HCT116 (cell line): ENCODE measurements at regions not wholly inside any gene's neighbourhood (a gene's known extent, or its start where the extent isn't known, plus 50 kb on each side); places are given as distances from the start of the nearest gene placed in this dataset.

ENCODE experiments used
- ATAC-seq: fragments of 200-7000 bp; cut with Tn5 transposase; 2 replicates; pipeline ENCODE4 v1.9.1; 2020; ENCODE audit warnings: mild to moderate bottlenecking, moderate library complexity
- BruUV-seq: library from RNA; stranded (reverse); fragments of 400-500 nt; replicated peaks from 2 replicates; lab custom pipeline; 2021; lab: Mats Ljungman, UMichigan
- CTCF ChIA-PET: fragments of 300-600 bp; sonication (Branson Sonifier 250); formaldehyde crosslinking; loops from one replicate; lab custom pipeline; 2021; ENCODE audit warnings: antibody characterized with exemption; lab: Charles Lee
- POLR2A ChIA-PET: fragments of 300-600, 350-600 bp; sonication (Branson Sonifier 250); formaldehyde crosslinking; loops from one replicate; lab custom pipeline; 2021; ENCODE audit warnings: antibody characterized with exemption; lab: Charles Lee
- RAD21 ChIA-PET, 2 experiments: fragments of 300-600 bp; sonication (Branson Sonifier 250); formaldehyde crosslinking; loops; one replicate each; lab custom pipeline; 2023; ENCODE audit warnings: low total read pairs in 2 of 2; ENCODE audit not compliant: uncharacterized antibody in 2 of 2, unreplicated experiment in 2 of 2, low non-redundant PET in 1 of 2; lab: Charles Lee
- DNase-seq: peaks from one replicate; pipeline ENCODE4 v3.0.0-alpha.2; 2010; ENCODE audit warnings: low read depth, low spot score
- H2AFZ ChIP-seq: fragments of 200-600 bp; shearing (Covaris generic), sonication (generic); 2 replicates; pipeline ENCODE4 v1.6.1; 2017; ENCODE audit warnings: low read depth, mixed run types, mixed read lengths, antibody characterized with exemption, low read length; ENCODE audit not compliant: poor library complexity, severe bottlenecking
- H3K27ac ChIP-seq: 2 replicates; pipeline ENCODE4 v1.5.1; 2012; ENCODE audit warnings: low read depth, low read length
- H3K27me3 ChIP-seq: fragments of 200-600 bp; sonication (generic); 2 replicates; pipeline ENCODE4 v1.6.1; 2016; ENCODE audit warnings: mixed run types, low read length, mixed read lengths; ENCODE audit not compliant: insufficient read depth
- H3K36me3 ChIP-seq, 2 experiments: fragments of 200-500 bp in 1 of 2; fragments of 200-600 bp in 1 of 2; sonication (Bioruptor generic) in 1 of 2; sonication (generic) in 1 of 2; 2 replicates each; pipeline versions ENCODE4 v1.5.1 to v1.6.1; 2014 to 2016; ENCODE audit warnings: low read length in 2 of 2, inconsistent platforms in 1 of 2, mixed read lengths in 1 of 2, mixed run types in 1 of 2; ENCODE audit not compliant: insufficient read depth in 2 of 2, control insufficient read depth in 1 of 2
- H3K4me1 ChIP-seq, 2 experiments: fragments of 200-600 bp in 1 of 2; sonication (generic) in 1 of 2; 2 replicates each; pipeline versions ENCODE4 v1.5.1 to v1.6.1; 2012 to 2017; ENCODE audit warnings: low read length in 2 of 2, inconsistent platforms in 1 of 2, mild to moderate bottlenecking in 1 of 2, mixed read lengths in 1 of 2, mixed run types in 1 of 2, moderate library complexity in 1 of 2; ENCODE audit not compliant: insufficient read depth in 2 of 2, control insufficient read depth in 1 of 2
- H3K4me2 ChIP-seq: fragments of 200-600 bp; sonication (generic); 2 replicates; pipeline ENCODE4 v1.6.1; 2017; ENCODE audit warnings: mixed run types, low read length, mixed read lengths
- H3K4me3 ChIP-seq, 2 experiments: fragments of 200-600 bp in 1 of 2; sonication (generic) in 1 of 2; replicated peaks in 1 of 2; 2 replicates each; pipeline ENCODE4 v1.5.1; 2011 to 2016; ENCODE audit warnings: low read length in 2 of 2, control low read depth in 1 of 2, low read depth in 1 of 2, mild to moderate bottlenecking in 1 of 2, mixed read lengths in 1 of 2, mixed run types in 1 of 2
- H3K79me2 ChIP-seq: fragments of 200-600 bp; sonication (generic); 2 replicates; pipeline ENCODE4 v1.6.1; 2017; ENCODE audit warnings: mild to moderate bottlenecking, mixed run types, low read length, moderate library complexity, mixed read lengths; ENCODE audit not compliant: insufficient read depth
- H3K9ac ChIP-seq: fragments of 200-600 bp; sonication (generic); 2 replicates; pipeline ENCODE4 v1.6.1; 2016; ENCODE audit warnings: low read length, mixed read lengths
- H3K9me2 ChIP-seq: fragments of 200-600 bp; sonication (generic), shearing (Covaris generic); 2 replicates; pipeline ENCODE4 v1.6.1; 2017; ENCODE audit warnings: mixed run types, mild to moderate bottlenecking, moderate library complexity; ENCODE audit not compliant: insufficient read depth
- H3K9me3 ChIP-seq, 2 experiments: fragments of 200-500 bp in 1 of 2; fragments of 200-600 bp in 1 of 2; sonication (Bioruptor generic) in 1 of 2; sonication (generic) in 1 of 2; 2 replicates each; pipeline ENCODE4 v1.6.1; 2014 to 2017; ENCODE audit warnings: low read length in 2 of 2, mixed read lengths in 2 of 2, inconsistent platforms in 1 of 2, low read depth in 1 of 2, mild to moderate bottlenecking in 1 of 2, mixed run types in 1 of 2, moderate library complexity in 1 of 2; ENCODE audit not compliant: control insufficient read depth in 1 of 2, insufficient read depth in 1 of 2
- H4K20me1 ChIP-seq: fragments of 200-600 bp; sonication (generic), shearing (Covaris generic); 2 replicates; pipeline ENCODE4 v1.6.1; 2017; ENCODE audit warnings: mixed run types, mild to moderate bottlenecking, moderate library complexity; ENCODE audit not compliant: insufficient read depth
- CEBPB ChIP-seq: IDR thresholded peaks from 2 replicates; pipeline ENCODE4 v1.6.1; 2012; ENCODE audit warnings: low read depth
- CTCF ChIP-seq, 3 experiments: fragments of 200-600 bp in 1 of 3; sonication (generic) in 1 of 3; IDR thresholded peaks in 2 of 3; conservative IDR thresholded peaks in 1 of 3; 2 replicates each; pipeline ENCODE4 v1.5.1; 2012 to 2017; ENCODE audit warnings: low read depth in 2 of 3, low read length in 2 of 3, antibody characterized with exemption in 1 of 3, borderline replicate concordance in 1 of 3, control low read depth in 1 of 3, mild to moderate bottlenecking in 1 of 3, mixed read lengths in 1 of 3, mixed run types in 1 of 3, moderate library complexity in 1 of 3; ENCODE audit not compliant: insufficient read depth in 1 of 3
- EGR1 ChIP-seq: IDR thresholded peaks from 2 replicates; pipeline ENCODE4 v1.6.1; 2012; ENCODE audit warnings: low read depth
- ELF1 ChIP-seq: IDR thresholded peaks from 2 replicates; pipeline ENCODE4 v1.6.1; 2012; ENCODE audit warnings: low read depth, borderline replicate concordance
- FOSL1 ChIP-seq: IDR thresholded peaks from 2 replicates; pipeline ENCODE4 v1.6.1; 2012; ENCODE audit warnings: low read depth
- JUND ChIP-seq: IDR thresholded peaks from 2 replicates; pipeline ENCODE4 v1.6.1; 2012
- POLR2A ChIP-seq: IDR thresholded peaks from 2 replicates; pipeline ENCODE4 v1.7.0; 2011; ENCODE audit warnings: borderline replicate concordance; ENCODE audit not compliant: insufficient read depth, insufficient read length; ENCODE audit errors: extremely low read depth
- ZBTB33 ChIP-seq: IDR thresholded peaks from 2 replicates; pipeline ENCODE4 v1.6.1; 2011; ENCODE audit warnings: mild to moderate bottlenecking, low read length, moderate library complexity; ENCODE audit not compliant: insufficient replicate concordance; ENCODE audit errors: extremely low read depth
- ZFX ChIP-seq: fragments of 450-650 bp; IDR thresholded peaks from 2 replicates; pipeline ENCODE4 v1.6.1; 2017
- ZNF274 ChIP-seq: fragments of 200-500 bp; sonication (Bioruptor generic); IDR thresholded peaks from 2 replicates; pipeline ENCODE4 v1.6.1; 2014; ENCODE audit warnings: mild to moderate bottlenecking, low read depth, low read length, inconsistent platforms
- intact Hi-C: fragments of 100-400 bp; cut with micrococcal nuclease; formaldehyde crosslinking; loops from 2 replicates; pipeline ENCODE4 v1.10.0; 2022

GRCh38 chr9:117526674-117527073, 111.8 kb upstream of the ASTN2 start:
- no peak for ATAC-seq
- TF ChIP-seq ZFX: no peak
- TF ChIP-seq ELF1: no peak
- no peak for TF ChIP-seq CTCF (IDR thresholded peaks at IDR 0.05 in 2 of 3, conservative IDR thresholded peaks at IDR 0.05 in 1 of 3; ENCODE audit: borderline replicate concordance in 1 of 3, insufficient read depth in 1 of 3, low read depth in 2 of 3, low read length in 2 of 3)
- TF ChIP-seq ZBTB33: no peak
- TF ChIP-seq POLR2A: no peak
- TF ChIP-seq CEBPB: no peak
- TF ChIP-seq EGR1: no peak
- TF ChIP-seq ZNF274: no peak
- TF ChIP-seq JUND: no peak
- TF ChIP-seq FOSL1: no peak
- DNase-seq: no peak
- Histone ChIP-seq H3K9ac (no peak overlapping the region), H3K4me2 (no peak overlapping the region), H3K27me3 (no peaks in the 10 kb centered on the region), H3K79me2 (no peaks in the 10 kb centered on the region), H3K4me3 (no peak overlapping the region), H3K27ac (no peak overlapping the region), H2AFZ (no peak overlapping the region), H3K36me3 (no peaks in the 10 kb centered on the region; a peak in 1 of 4 replicates), H4K20me1 (no peaks in the 10 kb centered on the region), H3K4me1 (no peaks in the 10 kb centered on the region), H3K9me3 (peaks cover 4 to 8% of the 10 kb centered on the region in 2 experiments; a peak in 2 of 4 replicates), H3K9me2 (no peaks in the 10 kb centered on the region)
- POLR2A ChIA-PET: no interaction called here
- RAD21 ChIA-PET: no interaction called here
- intact Hi-C loops: no loop called here
- BruUV-seq: no TSS peak
- CTCF ChIA-PET: no interaction called here
